Mucosa of descending colon (tissue), 3 donors: ENCODE measurements at regions not wholly inside any gene's neighbourhood (a gene's known extent, or its start where the extent isn't known, plus 50 kb on each side); places are given as distances from the start of the nearest gene placed in this dataset.
"Not testable (repeated sequence)": the region's sequence is repeated elsewhere in the genome, so short reads cannot be mapped to it uniquely, and the experiment has no call there.

Source experiments
- ATAC-seq: fragments of 200-7000 bp; cut with Tn5 transposase; one replicate; pipeline ENCODE4 v1.9.1; 2020; ENCODE audit warnings: mild to moderate bottlenecking, moderate library complexity
- DNase-seq, 3 donors: peaks; one replicate each; pipeline ENCODE4 v3.0.0-alpha.2; 2020
- H3K36me3 ChIP-seq: fragments of 200-600 bp; one replicate; pipeline ENCODE4 v1.8.0; 2021; ENCODE audit warnings: low read depth, mild to moderate bottlenecking
- H3K4me1 ChIP-seq: fragments of 200-600 bp; one replicate; pipeline ENCODE4 v1.8.0; 2021; ENCODE audit warnings: low read depth, mild to moderate bottlenecking
- H3K4me3 ChIP-seq: fragments of 200-600 bp; one replicate; pipeline ENCODE4 v1.8.0; 2021; ENCODE audit warnings: mild to moderate bottlenecking
- H3K9me3 ChIP-seq: fragments of 200-600 bp; one replicate; pipeline ENCODE4 v1.8.0; 2021; ENCODE audit warnings: mild to moderate bottlenecking
- intact Hi-C, 2 donors: fragments of 100-400 bp; cut with DNase I in 1 of 2; cut with micrococcal nuclease in 1 of 2; formaldehyde crosslinking; loops; one replicate each; pipeline versions ENCODE4 v1.11.0 to v1.11.1; 2022; cut with DNase I, micrococcal nuclease
- TF ChIP-seq, protein P1 (sequence below): fragments of 200-600 bp; IDR thresholded peaks from one replicate; pipeline ENCODE4 v1.8.0; 2022; ENCODE audit warnings: antibody characterized with exemption, mild to moderate bottlenecking
- donor health status: DM: no; HTN: no; CAD: no; lungs with moderate emphysema.
- donor health status: DM: no; HTN: no; CAD: no.
- donor health status: DM: no; HTN: yes; CAD: no.

GRCh38 chr22:22380098-22381030 lies 128.2 kb downstream of the ZNF280B start:
- Histone ChIP-seq H3K4me3 (no peak overlapping the region), H3K36me3 (no peaks in the 10 kb centered on the region), H3K9me3 (no peaks in the 10 kb centered on the region), H3K4me1 (no peaks in the 10 kb centered on the region)
- intact Hi-C loops = no loop called here
- TF ChIP-seq, protein P1, sequence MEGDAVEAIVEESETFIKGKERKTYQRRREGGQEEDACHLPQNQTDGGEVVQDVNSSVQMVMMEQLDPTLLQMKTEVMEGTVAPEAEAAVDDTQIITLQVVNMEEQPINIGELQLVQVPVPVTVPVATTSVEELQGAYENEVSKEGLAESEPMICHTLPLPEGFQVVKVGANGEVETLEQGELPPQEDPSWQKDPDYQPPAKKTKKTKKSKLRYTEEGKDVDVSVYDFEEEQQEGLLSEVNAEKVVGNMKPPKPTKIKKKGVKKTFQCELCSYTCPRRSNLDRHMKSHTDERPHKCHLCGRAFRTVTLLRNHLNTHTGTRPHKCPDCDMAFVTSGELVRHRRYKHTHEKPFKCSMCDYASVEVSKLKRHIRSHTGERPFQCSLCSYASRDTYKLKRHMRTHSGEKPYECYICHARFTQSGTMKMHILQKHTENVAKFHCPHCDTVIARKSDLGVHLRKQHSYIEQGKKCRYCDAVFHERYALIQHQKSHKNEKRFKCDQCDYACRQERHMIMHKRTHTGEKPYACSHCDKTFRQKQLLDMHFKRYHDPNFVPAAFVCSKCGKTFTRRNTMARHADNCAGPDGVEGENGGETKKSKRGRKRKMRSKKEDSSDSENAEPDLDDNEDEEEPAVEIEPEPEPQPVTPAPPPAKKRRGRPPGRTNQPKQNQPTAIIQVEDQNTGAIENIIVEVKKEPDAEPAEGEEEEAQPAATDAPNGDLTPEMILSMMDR = no peak
- ATAC-seq (peak; percentile 78), DNase-seq (peak in 2 of 3 donors; percentile 29 to 67)

GRCh38 chr22:22381292-22381691 lies 127.2 kb downstream of the ZNF280B start:
- H3K4me1 ChIP-seq, H3K9me3 ChIP-seq, H3K36me3 ChIP-seq, H3K4me3 ChIP-seq, intact Hi-C loops: not testable (repeated sequence)
- peak in 1 of 3 donors; percentile 56 for DNase-seq
- ATAC-seq = peak; percentile 43

DNA sequence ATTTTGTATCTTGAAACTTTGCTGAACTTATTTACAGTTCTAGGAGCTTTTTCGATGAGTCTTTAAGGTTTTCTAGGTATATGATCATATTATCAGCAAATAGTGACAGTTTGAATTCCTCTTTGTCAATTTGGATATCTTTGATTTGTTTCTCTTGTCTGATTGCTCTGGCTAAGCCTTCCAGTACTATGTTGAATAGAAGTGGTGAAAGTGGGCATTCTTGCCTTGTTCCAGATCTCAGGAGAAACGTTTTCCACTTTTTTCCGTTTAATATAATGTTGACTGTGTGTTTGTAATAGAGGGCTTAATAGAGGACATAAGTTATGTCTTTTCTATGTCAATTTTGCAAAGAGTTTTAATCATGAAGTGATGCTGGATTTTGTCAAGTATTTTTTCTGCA lies 124.3 kb downstream of the ZNF280B start:
- H3K4me1 ChIP-seq = no peaks in the 10 kb centered on the region
- ATAC-seq = no peak
- no peak overlapping the region for H3K4me3 ChIP-seq
- no peak for DNase-seq
- TF ChIP-seq, protein P1 = no peak
- no peaks in the 10 kb centered on the region for H3K9me3 ChIP-seq
- H3K36me3 ChIP-seq = no peaks in the 10 kb centered on the region
- intact Hi-C loops = no loop called here

- ATAC-seq = no peak
- Histone ChIP-seq H3K4me1 (no peaks in the 10 kb centered on the region), H3K9me3 (no peaks in the 10 kb centered on the region), H3K36me3 (no peaks in the 10 kb centered on the region), H3K4me3 (no peak overlapping the region)
- no peak for DNase-seq
- TF ChIP-seq, protein P1 = no peak
- intact Hi-C loops = no loop called here
Measured at GRCh38 chr22:22384668-22385244, 123.8 kb downstream of the ZNF280B start.

- TF ChIP-seq, protein P1 = no peak
- DNase-seq = no peak
- Histone ChIP-seq H3K36me3 (no peaks in the 10 kb centered on the region), H3K4me1 (no peaks in the 10 kb centered on the region), H3K4me3 (no peak overlapping the region), H3K9me3 (no peaks in the 10 kb centered on the region)
- ATAC-seq = no peak
- intact Hi-C loops = no loop called here
Measured at GRCh38 chr22:22386602-22387385, 121.7 kb downstream of the ZNF280B start.

- ATAC-seq = no peak
- TF ChIP-seq, protein P1 = no peak
- no peaks in the 10 kb centered on the region for H3K36me3 ChIP-seq
- H3K4me3 ChIP-seq = no peak overlapping the region
- no peaks in the 10 kb centered on the region for H3K4me1 ChIP-seq
- intact Hi-C loops = no loop called here
- DNase-seq = no peak
- no peaks in the 10 kb centered on the region for H3K9me3 ChIP-seq
Measured at GRCh38 chr22:22387386-22387736, 121.2 kb downstream of the ZNF280B start.
